Thoracic aorta (tissue), 2 donors: ENCODE measurements at regions not wholly inside any gene's neighbourhood (a gene's known extent, or its start where the extent isn't known, plus 50 kb on each side); places are given as distances from the start of the nearest gene placed in this dataset.

Experiments
- ATAC-seq: fragments of 150-250 bp; one replicate; pipeline ENCODE4 v1.8.0; 2017; ENCODE audit warnings: low read depth; ENCODE audit not compliant: insufficient number of reproducible peaks, low FRiP score
- DNase-seq: peaks from one replicate; pipeline ENCODE4 v3.0.0-alpha.2; 2020; ENCODE audit warnings: low spot score
- H3K27ac ChIP-seq, 2 donors: fragments of 200-600 bp; sonication (generic); 1 replicate in 1 of 2; 2 replicates in 1 of 2; pipeline ENCODE4 v1.5.1; 2016; ENCODE audit warnings: mild to moderate bottlenecking in 2 of 2, moderate library complexity in 2 of 2
- H3K27me3 ChIP-seq: fragments of 200-600 bp; sonication (generic); replicated peaks from 2 replicates; pipeline ENCODE4 v1.6.0; 2016; ENCODE audit warnings: mild to moderate bottlenecking; ENCODE audit not compliant: insufficient read depth
- H3K36me3 ChIP-seq: fragments of 200-600 bp; sonication (generic); one replicate; pipeline ENCODE4 v1.5.1; 2016
- H3K4me1 ChIP-seq, 2 donors: fragments of 200-600 bp; sonication (generic); 1 replicate in 1 of 2; 2 replicates in 1 of 2; pipeline versions ENCODE4 v1.5.1 to v1.6.0; 2016; ENCODE audit warnings: low read depth in 2 of 2, mild to moderate bottlenecking in 1 of 2; ENCODE audit not compliant: control insufficient read depth in 1 of 2
- H3K4me3 ChIP-seq: fragments of 200-600 bp; sonication (generic); 2 replicates; pipeline ENCODE4 v1.5.1; 2016; ENCODE audit warnings: mild to moderate bottlenecking
- H3K9me3 ChIP-seq: fragments of 200-600 bp; sonication (generic); 2 replicates; pipeline ENCODE4 v1.5.1; 2016
- CTCF ChIP-seq: fragments of 200-600 bp; sonication (generic); IDR thresholded peaks from one replicate; pipeline ENCODE4 v1.5.1; 2019; ENCODE audit warnings: antibody characterized with exemption

GRCh38 chr1:30272277-30273020 lies 450.9 kb downstream of the MATN1 start:
- Histone ChIP-seq H3K9me3 (no peaks in the 10 kb centered on the region), H3K36me3 (no peaks in the 10 kb centered on the region), H3K27ac (no peak overlapping the region), H3K27me3 (no peaks in the 10 kb centered on the region), H3K4me3 (no peak overlapping the region), H3K4me1 (no peaks in the 10 kb centered on the region)
- no peak for ATAC-seq
- no peak for DNase-seq
- no peak for TF ChIP-seq CTCF

- Histone ChIP-seq H3K4me3 (no peak overlapping the region), H3K36me3 (no peaks in the 10 kb centered on the region), H3K27ac (no peak overlapping the region), H3K9me3 (no peaks in the 10 kb centered on the region), H3K4me1 (no peaks in the 10 kb centered on the region), H3K27me3 (no peaks in the 10 kb centered on the region)
- ATAC-seq (no peak), DNase-seq (no peak)
- TF ChIP-seq CTCF, result no peak
Measured at GRCh38 chr1:30271401-30272276, 451.7 kb downstream of the MATN1 start.

- H3K36me3 ChIP-seq, result no peaks in the 10 kb centered on the region
Measured at GRCh38 chr1:30270461-30270860, 452.9 kb downstream of the MATN1 start.

GRCh38 chr1:30268923-30269666 lies 454.3 kb downstream of the MATN1 start:
- DNase-seq (no peak), ATAC-seq (no peak)
- H3K9me3 ChIP-seq, result no peaks in the 10 kb centered on the region
- H3K27ac ChIP-seq, result no peak overlapping the region
- no peaks in the 10 kb centered on the region for H3K27me3 ChIP-seq
- no peak for TF ChIP-seq CTCF
- H3K36me3 ChIP-seq, result no peaks in the 10 kb centered on the region
- no peak overlapping the region for H3K4me3 ChIP-seq
- H3K4me1 ChIP-seq, result no peaks in the 10 kb centered on the region

More at GRCh38 chr1:30270461-30270860, 452.9 kb downstream of the MATN1 start:
- H3K27ac ChIP-seq, result no peak overlapping the region
- DNase-seq (no peak), ATAC-seq (no peak)
- no peaks in the 10 kb centered on the region for H3K9me3 ChIP-seq
- no peaks in the 10 kb centered on the region for H3K27me3 ChIP-seq
- H3K4me1 ChIP-seq, result no peaks in the 10 kb centered on the region
- TF ChIP-seq CTCF, result no peak
- H3K4me3 ChIP-seq, result no peak overlapping the region

GRCh38 chr1:30267856-30268255 lies 455.5 kb downstream of the MATN1 start:
- Histone ChIP-seq H3K4me3 (no peak overlapping the region), H3K27me3 (no peaks in the 10 kb centered on the region), H3K4me1 (no peaks in the 10 kb centered on the region), H3K27ac (no peak overlapping the region), H3K36me3 (no peaks in the 10 kb centered on the region), H3K9me3 (no peaks in the 10 kb centered on the region)
- no peak for TF ChIP-seq CTCF
- no peak for DNase-seq
- no peak for ATAC-seq
